Thyroid gland (tissue), 4 donors: ENCODE measurements at regions not wholly inside any gene's neighbourhood (a gene's known extent, or its start where the extent isn't known, plus 50 kb on each side); places are given as distances from the start of the nearest gene placed in this dataset.

Experiments used
- DNase-seq, 2 donors: peaks; one replicate each; pipeline ENCODE4 v3.0.0-alpha.2; 2019
- H3K27ac ChIP-seq, 3 donors: fragments of 200-600 bp; sonication (generic); 1 replicate in 2 of 3; 2 replicates in 1 of 3; pipeline ENCODE4 v1.5.1; 2016 to 2019; ENCODE audit warnings: mild to moderate bottlenecking in 1 of 3, moderate library complexity in 1 of 3
- H3K27me3 ChIP-seq: fragments of 200-600 bp; sonication (generic); one replicate; pipeline ENCODE4 v1.5.1; 2019
- H3K36me3 ChIP-seq, 2 donors: fragments of 200-600 bp; sonication (generic); one replicate each; pipeline ENCODE4 v1.5.1; 2016 to 2019
- H3K4me1 ChIP-seq, 2 donors: fragments of 200-600 bp; sonication (generic); one replicate each; pipeline ENCODE4 v1.5.1; 2017 to 2019
- H3K4me3 ChIP-seq, 3 donors: fragments of 200-600 bp; sonication (generic); replicated peaks in 1 of 3; 1 replicate in 2 of 3; 2 replicates in 1 of 3; pipeline ENCODE4 v1.5.1; 2016; ENCODE audit warnings: mild to moderate bottlenecking in 1 of 3
- H3K9me3 ChIP-seq: fragments of 200-600 bp; sonication (generic); one replicate; pipeline ENCODE4 v1.5.1; 2017
- CTCF ChIP-seq, 6 experiments: fragments of 200-600 bp in 3 of 6; fragments of 450-650 bp in 3 of 6; sonication (generic) in 3 of 6; IDR thresholded peaks; one replicate each; pipeline ENCODE4 v1.5.1; 2016 to 2019; ENCODE audit warnings: antibody characterized with exemption in 6 of 6, mild to moderate bottlenecking in 2 of 6, inconsistent platforms in 1 of 6, moderate library complexity in 1 of 6
- POLR2A ChIP-seq, 2 donors: fragments of 450-650 bp; IDR thresholded peaks; one replicate each; pipeline ENCODE4 v1.6.1; 2017; ENCODE audit warnings: antibody characterized with exemption in 2 of 2, mild to moderate bottlenecking in 2 of 2, moderate library complexity in 1 of 2
- WGBS, 2 donors: methylation state at CpG; one replicate each; pipeline ENCODE4 v1.1.5; 2017; 5-methylcytosine and 5-hydroxymethylcytosine counted together
- intact Hi-C: fragments of 100-400 bp; cut with DNase I; formaldehyde crosslinking; loops from one replicate; pipeline ENCODE4 v1.15.1; 2023

- H3K4me3 ChIP-seq: no peak overlapping the region
- 23 to 43% methylated on average over 2 of the region's 2 CpGs for WGBS, 2 donors
Observed at GRCh38 chr12:19867970-19868369, 428.7 kb downstream of the AEBP2 start.

GRCh38 chr12:19869413-19869812, 430.1 kb downstream of the AEBP2 start:
- 70 to 90% methylated on average over 5 of the region's 5 CpGs for WGBS, 2 donors
- peaks cover 4 to 16% of the 10 kb centered on the region in 2 donors for H3K4me1 ChIP-seq
- DNase-seq: no peak
- no peak overlapping the region for H3K27ac ChIP-seq
- TF ChIP-seq CTCF (IDR thresholded peaks at IDR 0.05): no peak
- no peak for TF ChIP-seq POLR2A (IDR thresholded peaks at IDR 0.05)
- H3K27me3 ChIP-seq: no peaks in the 10 kb centered on the region
- H3K9me3 ChIP-seq: no peaks in the 10 kb centered on the region
- no peaks in the 10 kb centered on the region for H3K36me3 ChIP-seq
- H3K4me3 ChIP-seq: no peak overlapping the region
- intact Hi-C loops: no loop called here

More at GRCh38 chr12:19867970-19868369, 428.7 kb downstream of the AEBP2 start:
- H3K27ac ChIP-seq: no peak overlapping the region
- no peaks in the 10 kb centered on the region for H3K36me3 ChIP-seq
- no peaks in the 10 kb centered on the region for H3K9me3 ChIP-seq
- intact Hi-C loops: no loop called here
- H3K27me3 ChIP-seq: no peaks in the 10 kb centered on the region
- DNase-seq: no peak
- no peak for TF ChIP-seq CTCF (IDR thresholded peaks at IDR 0.05)
- TF ChIP-seq POLR2A (IDR thresholded peaks at IDR 0.05): no peak
- H3K4me1 ChIP-seq: peaks cover 4 to 16% of the 10 kb centered on the region in 2 donors

GRCh38 chr12:19872621-19873540, 433.6 kb downstream of the AEBP2 start:
- DNase-seq: no peak
- H3K36me3 ChIP-seq: no peaks in the 10 kb centered on the region
- TF ChIP-seq POLR2A (IDR thresholded peaks at IDR 0.05) (no peak), CTCF (IDR thresholded peaks at IDR 0.05) (no peak)
- H3K4me1 ChIP-seq: no peaks in the 10 kb centered on the region
- no peak overlapping the region for H3K4me3 ChIP-seq
- WGBS, 2 donors: 81 to 91% methylated on average over 9 of the region's 9 CpGs
- no peaks in the 10 kb centered on the region for H3K9me3 ChIP-seq
- no peak overlapping the region for H3K27ac ChIP-seq
- intact Hi-C loops: no loop called here
- no peaks in the 10 kb centered on the region for H3K27me3 ChIP-seq

- H3K9me3 ChIP-seq: no peaks in the 10 kb centered on the region
- intact Hi-C loops: no loop called here
- H3K27ac ChIP-seq: no peak overlapping the region
- DNase-seq: no peak
- no peak overlapping the region for H3K4me3 ChIP-seq
- H3K36me3 ChIP-seq: no peaks in the 10 kb centered on the region
- H3K4me1 ChIP-seq: no peaks in the 10 kb centered on the region
- H3K27me3 ChIP-seq: no peaks in the 10 kb centered on the region
- TF ChIP-seq CTCF (IDR thresholded peaks at IDR 0.05): no peak
- no peak for TF ChIP-seq POLR2A (IDR thresholded peaks at IDR 0.05)
Observed at GRCh38 chr12:19880076-19880475, 440.8 kb downstream of the AEBP2 start.

GRCh38 chr12:19880721-19881120, 441.4 kb downstream of the AEBP2 start:
- no peak for TF ChIP-seq POLR2A (IDR thresholded peaks at IDR 0.05)
- no peak for TF ChIP-seq CTCF (IDR thresholded peaks at IDR 0.05)
- intact Hi-C loops: no loop called here
- Histone ChIP-seq H3K36me3 (no peaks in the 10 kb centered on the region), H3K27ac (no peak overlapping the region), H3K27me3 (no peaks in the 10 kb centered on the region), H3K4me1 (peaks cover 1 to 2% of the 10 kb centered on the region in 2 donors), H3K4me3 (no peak overlapping the region), H3K9me3 (no peaks in the 10 kb centered on the region)
- DNase-seq: no peak
